ENCODE measurements at regions not wholly inside any gene's neighbourhood (a gene's known extent, or its start where the extent isn't known, plus 50 kb on each side); places are given as distances from the start of the nearest gene placed in this dataset.

- TF ChIP-seq, protein P1, sequence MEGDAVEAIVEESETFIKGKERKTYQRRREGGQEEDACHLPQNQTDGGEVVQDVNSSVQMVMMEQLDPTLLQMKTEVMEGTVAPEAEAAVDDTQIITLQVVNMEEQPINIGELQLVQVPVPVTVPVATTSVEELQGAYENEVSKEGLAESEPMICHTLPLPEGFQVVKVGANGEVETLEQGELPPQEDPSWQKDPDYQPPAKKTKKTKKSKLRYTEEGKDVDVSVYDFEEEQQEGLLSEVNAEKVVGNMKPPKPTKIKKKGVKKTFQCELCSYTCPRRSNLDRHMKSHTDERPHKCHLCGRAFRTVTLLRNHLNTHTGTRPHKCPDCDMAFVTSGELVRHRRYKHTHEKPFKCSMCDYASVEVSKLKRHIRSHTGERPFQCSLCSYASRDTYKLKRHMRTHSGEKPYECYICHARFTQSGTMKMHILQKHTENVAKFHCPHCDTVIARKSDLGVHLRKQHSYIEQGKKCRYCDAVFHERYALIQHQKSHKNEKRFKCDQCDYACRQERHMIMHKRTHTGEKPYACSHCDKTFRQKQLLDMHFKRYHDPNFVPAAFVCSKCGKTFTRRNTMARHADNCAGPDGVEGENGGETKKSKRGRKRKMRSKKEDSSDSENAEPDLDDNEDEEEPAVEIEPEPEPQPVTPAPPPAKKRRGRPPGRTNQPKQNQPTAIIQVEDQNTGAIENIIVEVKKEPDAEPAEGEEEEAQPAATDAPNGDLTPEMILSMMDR (IDR thresholded peaks at IDR 0.05) = no peak
- no peak for TF ChIP-seq POLR2AphosphoS5 (IDR thresholded peaks at IDR 0.05; ENCODE audit: insufficient read depth in 1 of 2, low read depth in 1 of 2)
- no peak for TF ChIP-seq POLR2A (IDR thresholded peaks at IDR 0.05)
Observed at GRCh38 chr18:49652881-49653724, 91.2 kb downstream of the LIPG start.

All from vagina (tissue), 2 donors.